Fibroblast of mammary gland (primary cell): ENCODE measurements at regions not wholly inside any gene's neighbourhood (a gene's known extent, or its start where the extent isn't known, plus 50 kb on each side); places are given as distances from the start of the nearest gene placed in this dataset.

Experiments
- DNase-seq: peaks from one replicate; pipeline ENCODE4 v3.0.0-alpha.2; 2010; ENCODE audit warnings: low read depth
- H3K4me3 ChIP-seq: 2 replicates; pipeline ENCODE4 v1.5.1; 2011; ENCODE audit warnings: low read depth, mild to moderate bottlenecking, low read length, moderate library complexity; ENCODE audit not compliant: control insufficient read depth
- CTCF ChIP-seq: conservative IDR thresholded peaks from 2 replicates; pipeline ENCODE4 v1.5.1; 2011; ENCODE audit warnings: low read depth, low read length, inconsistent platforms; ENCODE audit not compliant: control insufficient read depth, insufficient read depth

DNA sequence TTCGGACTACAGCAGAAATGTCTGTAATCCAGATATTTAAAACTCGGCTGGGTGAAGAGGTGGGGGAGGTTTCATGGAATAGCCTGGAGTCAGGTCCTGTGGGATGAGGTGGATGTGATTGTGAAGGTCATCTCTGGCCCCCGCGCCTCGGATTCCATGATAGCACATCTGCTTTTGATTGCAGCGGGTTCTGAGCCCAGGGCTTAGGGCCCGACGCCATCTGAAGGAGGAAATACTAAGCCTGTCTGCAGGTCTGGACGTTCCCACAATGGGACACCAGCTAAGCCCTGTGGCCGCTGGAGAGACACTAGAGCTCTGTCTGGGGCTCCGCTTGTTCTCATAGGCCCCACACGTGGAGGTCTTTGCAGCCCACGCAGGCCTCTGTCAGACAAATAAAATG is 328.7 kb downstream of the CXCL12 start:
- no peak overlapping the region for H3K4me3 ChIP-seq
- DNase-seq: peak; percentile 32
- TF ChIP-seq CTCF: no peak

DNA sequence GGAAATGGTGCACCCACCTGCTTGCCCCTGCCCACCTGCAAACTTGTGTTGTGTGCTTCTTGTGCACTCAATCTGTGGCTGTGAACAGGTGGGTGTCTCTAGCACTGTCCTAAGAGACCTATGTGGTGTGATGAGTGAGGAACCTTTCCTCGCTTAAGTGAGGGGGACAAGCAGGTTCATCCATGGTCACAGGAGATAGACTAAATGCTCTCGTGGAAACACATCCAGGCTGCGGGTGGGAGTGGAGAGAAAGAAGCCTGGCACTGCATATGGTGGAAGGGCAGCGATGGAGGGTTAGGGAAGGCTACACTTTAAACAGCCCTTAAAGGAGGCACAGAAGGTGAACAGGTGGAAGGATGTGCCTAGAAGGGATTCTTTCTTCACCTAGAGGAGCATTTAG is 330.9 kb downstream of the CXCL12 start:
- DNase-seq: no peak
- no peak for TF ChIP-seq CTCF
- no peak overlapping the region for H3K4me3 ChIP-seq

DNA sequence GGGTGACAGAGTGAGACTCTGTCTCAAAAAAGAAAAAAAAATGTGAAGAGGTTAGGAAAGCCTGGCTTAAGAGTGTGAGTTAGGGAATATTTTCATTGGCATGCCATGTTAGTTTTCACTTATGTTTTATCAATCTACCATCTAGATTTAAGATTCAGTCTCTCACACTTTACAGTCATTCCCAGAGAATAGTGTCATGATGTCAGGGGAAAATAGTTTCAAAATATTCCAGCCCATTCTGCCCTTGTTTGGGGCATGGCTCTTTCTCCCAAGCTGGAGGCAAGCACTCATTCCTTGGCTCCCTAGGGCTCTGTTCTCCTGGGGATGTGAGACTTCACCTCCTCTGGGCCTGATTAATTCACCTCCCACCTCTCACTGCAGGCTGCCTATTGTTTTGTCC is 331.5 kb downstream of the CXCL12 start:
- no peak for DNase-seq
- H3K4me3 ChIP-seq: no peak overlapping the region
- no peak for TF ChIP-seq CTCF

- H3K4me3 ChIP-seq: no peak overlapping the region
- DNase-seq: peak; percentile 86
- no peak for TF ChIP-seq CTCF
Observed at GRCh38 chr10:44051584-44052385, 333.1 kb downstream of the CXCL12 start.

DNA sequence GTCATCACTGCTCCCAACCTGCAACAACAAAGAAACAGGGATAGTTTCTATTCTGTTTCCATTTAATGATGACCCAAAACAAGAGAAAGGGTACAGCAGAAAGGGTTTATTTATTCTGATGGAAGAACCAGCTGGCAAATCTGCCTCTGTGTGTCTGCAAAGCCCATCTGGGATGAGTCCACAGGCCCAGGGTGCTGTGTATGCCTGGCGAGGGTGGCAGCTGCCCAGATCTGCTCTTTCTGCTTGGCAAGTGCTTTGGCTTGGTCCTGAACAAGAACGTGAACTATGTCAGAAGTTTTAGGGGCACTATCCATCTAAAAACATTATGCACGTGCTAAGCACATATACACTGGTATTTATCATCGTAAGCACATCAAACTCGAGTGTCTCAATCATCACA is 333.8 kb downstream of the CXCL12 start:
- no peak for TF ChIP-seq CTCF
- DNase-seq: no peak
- no peak overlapping the region for H3K4me3 ChIP-seq

- TF ChIP-seq CTCF: no peak
- no peak overlapping the region for H3K4me3 ChIP-seq
- DNase-seq: no peak
Observed at GRCh38 chr10:44049301-44050015, 335.4 kb downstream of the CXCL12 start.
